ENCODE measurements at regions not wholly inside any gene's neighbourhood (a gene's known extent, or its start where the extent isn't known, plus 50 kb on each side); places are given as distances from the start of the nearest gene placed in this dataset.

DNA sequence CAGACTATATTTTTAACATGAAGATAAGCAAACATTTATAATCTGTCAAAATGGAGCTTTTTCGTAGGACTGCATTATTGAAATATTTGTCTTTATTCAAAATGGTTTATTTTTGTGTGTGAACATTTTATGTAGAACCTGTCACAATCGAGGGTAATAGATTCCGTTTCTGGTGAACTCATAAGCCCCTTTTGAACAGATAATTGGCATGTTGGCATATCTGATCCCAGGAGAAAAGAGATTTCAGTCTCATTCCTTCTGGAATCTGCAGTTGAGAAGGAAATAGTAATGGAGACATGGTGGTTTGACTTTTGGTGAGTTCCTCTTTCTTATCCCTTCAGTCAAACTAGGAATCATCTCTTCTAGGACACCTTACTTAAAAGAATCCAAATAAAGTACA, 427.9 kb upstream of the B3GALT2 start:
- no peak for DNase-seq

GRCh38 chr1:193613041-193613440, 426.6 kb upstream of the B3GALT2 start:
- DNase-seq: no peak

DNA sequence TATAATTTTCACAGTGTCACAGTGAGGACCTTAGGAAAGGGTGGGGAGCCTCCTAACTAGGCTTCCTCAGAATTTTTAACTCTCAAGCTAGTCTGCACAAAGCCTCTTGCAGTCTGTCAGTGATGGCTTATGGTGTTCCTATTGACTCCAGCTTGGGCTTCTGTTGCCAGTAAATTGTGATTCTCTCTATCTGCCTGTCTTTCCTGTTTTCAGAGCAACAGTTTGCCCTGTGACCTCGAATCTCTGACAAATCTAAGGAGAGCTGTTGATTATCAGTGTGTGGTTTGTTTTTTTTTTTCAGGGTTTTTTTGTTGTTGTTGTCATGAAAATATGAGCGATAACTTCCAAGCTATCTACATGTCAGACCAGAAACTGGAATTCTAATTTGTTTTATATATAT, 423.2 kb upstream of the B3GALT2 start:
- DNase-seq: no peak

DNA sequence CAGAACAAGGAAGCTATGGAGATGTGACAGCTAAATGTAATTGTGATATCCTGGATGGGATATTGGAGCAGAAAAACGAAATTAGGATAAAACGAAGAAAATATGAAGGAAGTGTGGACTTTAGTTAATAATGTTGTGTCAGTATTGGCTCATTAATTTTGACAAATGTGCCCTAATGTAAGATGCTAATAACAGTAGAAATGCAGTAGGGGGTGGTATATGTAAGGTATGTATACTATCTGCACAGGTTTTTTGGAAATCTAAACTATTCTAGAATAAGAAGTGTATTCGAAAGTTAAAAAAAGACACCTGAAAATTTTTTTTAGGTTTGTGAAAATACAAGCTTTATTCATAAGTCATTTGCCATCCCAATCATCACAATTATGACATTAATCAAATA, 421.4 kb upstream of the B3GALT2 start:
- no peak for DNase-seq

GRCh38 chr1:193606035-193606434, 419.6 kb upstream of the B3GALT2 start:
- DNase-seq: no peak

- no peak for DNase-seq
These were observed 416.3 kb upstream of the B3GALT2 start for GRCh38 chr1:193602705-193603104.

DNA sequence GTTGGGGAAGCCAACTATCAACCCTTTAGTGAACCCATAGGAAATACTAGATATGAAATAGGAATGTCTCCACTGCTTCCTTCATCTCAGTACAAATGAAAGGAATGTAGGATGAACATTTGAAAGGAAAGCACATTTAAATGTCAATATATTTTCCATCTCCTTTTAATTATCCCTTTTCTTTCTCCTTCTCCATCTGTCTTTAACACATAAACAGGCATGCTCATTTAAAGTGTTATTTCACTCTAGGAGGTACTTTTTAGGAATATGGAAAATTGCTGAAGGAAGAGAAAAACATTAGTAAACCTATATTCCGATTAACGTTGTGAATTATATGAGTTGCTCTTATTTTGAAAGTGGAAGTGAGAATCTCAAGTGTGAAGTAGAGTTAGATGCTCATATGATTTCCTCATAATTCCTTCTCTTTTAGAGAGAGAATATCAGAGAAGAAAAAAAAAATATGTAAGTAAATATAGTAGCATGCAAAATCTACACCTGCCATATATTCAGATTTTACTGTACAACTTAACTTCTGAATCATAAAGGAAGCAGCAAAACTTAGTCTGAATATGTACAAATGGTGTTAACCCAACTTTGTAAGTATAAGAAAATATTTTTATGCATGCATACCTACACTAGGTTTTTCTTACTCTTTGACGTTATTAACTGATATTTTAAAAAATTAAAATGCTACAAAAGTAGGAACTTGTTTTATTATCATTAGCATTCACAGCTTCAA, 406.9 kb upstream of the B3GALT2 start:
- no peak for DNase-seq

GRCh38 chr1:193592317-193592716, 405.9 kb upstream of the B3GALT2 start:
- no peak for DNase-seq

- DNase-seq: no peak
These were observed 403.7 kb upstream of the B3GALT2 start for GRCh38 chr1:193590102-193590501.

GRCh38 chr1:193589597-193590040, 403.2 kb upstream of the B3GALT2 start:
- peak; percentile 23 for DNase-seq

DNA sequence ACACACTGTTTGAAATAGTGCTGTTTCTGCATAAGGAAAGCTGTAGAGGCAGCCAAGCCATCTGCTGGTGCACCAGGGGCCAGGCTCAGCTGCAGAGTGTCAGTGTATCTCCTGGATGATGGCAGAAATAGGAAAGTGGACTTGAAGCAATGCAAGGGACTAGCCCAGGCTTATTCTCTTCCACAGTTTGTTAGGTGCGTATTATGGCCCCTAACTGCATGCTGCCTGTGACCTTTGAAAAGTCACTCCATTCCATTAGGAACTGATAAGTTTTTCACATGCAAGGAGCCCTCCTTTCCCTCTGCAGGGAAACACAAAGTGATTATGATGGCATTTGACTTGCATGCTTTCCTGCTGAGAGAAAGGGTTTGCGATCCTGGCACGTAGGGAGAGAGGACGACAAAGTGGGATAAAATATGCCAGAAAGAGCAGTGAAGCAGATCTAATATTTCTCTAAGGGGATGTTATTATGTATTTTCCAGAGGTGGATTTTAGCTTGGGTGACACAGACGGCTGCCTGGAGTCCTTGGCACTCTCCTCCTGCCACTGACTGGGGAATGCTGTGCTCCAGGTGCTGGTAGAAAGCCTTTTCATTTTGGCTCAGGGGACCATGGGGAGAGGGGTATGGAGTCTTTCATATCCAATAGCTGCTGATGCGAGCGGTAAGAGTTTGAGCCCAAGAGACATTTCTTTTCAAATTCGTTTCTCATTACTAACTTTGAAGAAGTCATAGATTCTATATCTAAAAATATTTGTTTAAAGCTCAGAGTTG, 402.1 kb upstream of the B3GALT2 start:
- DNase-seq: peak; percentile 20

GRCh38 chr1:193584731-193585239, 398.4 kb upstream of the B3GALT2 start:
- DNase-seq: no peak

GRCh38 chr1:193581341-193581740, 394.9 kb upstream of the B3GALT2 start:
- no peak for DNase-seq

- DNase-seq: no peak
These were observed 394.0 kb upstream of the B3GALT2 start for GRCh38 chr1:193580419-193580818.

DNA sequence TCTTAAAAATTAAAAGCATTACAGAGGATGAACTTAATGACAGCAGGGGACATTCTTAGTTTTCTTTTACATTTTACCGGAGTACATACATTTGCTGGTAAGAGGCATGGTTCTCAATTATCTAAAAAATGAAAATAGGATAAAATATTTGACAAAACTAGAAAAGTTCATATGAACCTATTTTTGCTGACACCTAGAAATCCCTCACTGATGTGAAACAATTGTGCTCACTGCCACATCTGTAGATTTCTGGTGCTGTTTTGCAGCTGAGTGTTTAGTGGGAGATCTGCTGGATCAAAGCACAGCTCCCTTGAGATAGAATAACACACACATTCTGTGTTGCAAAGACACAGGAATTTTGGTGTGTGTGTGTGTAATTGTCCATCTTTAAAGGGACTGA, 392.9 kb upstream of the B3GALT2 start:
- no peak for DNase-seq

- DNase-seq: no peak
These were observed 388.5 kb upstream of the B3GALT2 start for GRCh38 chr1:193574913-193575312.

GRCh38 chr1:193569983-193570269, 383.5 kb upstream of the B3GALT2 start:
- no peak for DNase-seq

GRCh38 chr1:193569096-193569982, 382.9 kb upstream of the B3GALT2 start:
- no peak for DNase-seq

DNA sequence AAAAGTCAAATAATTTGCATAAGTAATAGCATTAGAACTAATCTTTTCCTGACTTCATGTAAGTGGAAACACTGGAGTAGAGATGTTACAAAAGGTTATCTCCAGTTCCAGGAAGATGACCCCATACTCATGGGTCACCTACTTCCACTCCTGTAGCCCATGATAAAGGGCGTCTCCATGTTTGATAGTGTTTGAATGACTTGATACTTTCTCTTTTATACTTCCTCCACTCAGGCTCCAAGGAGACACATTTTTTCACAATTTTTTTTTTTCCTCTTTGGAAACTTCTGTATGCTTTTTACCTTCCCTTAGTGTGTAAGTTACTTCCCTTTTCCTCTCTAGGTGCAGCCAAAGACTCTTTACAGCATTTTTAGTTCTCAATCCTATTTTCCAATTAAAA, 382.1 kb upstream of the B3GALT2 start:
- no peak for DNase-seq

DNA sequence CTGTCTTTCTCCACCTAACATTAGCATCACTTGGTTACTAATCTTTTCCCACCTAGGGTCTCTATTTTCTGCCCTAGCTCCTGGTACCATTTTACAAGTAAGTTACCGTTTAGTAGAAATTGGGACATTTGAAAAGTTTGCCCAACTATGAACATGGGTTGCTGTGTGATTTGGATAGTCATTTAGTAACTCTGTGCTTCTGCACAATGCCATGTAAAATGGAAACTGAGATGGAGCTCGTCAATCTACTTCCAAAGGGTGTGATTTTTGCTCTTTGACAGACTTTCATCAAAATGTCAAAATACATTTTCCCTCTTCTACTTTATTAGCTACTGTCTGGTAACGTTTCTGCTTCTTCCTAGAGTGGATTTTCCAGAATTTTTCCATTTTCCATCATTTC, 381.5 kb upstream of the B3GALT2 start:
- DNase-seq: no peak

DNA sequence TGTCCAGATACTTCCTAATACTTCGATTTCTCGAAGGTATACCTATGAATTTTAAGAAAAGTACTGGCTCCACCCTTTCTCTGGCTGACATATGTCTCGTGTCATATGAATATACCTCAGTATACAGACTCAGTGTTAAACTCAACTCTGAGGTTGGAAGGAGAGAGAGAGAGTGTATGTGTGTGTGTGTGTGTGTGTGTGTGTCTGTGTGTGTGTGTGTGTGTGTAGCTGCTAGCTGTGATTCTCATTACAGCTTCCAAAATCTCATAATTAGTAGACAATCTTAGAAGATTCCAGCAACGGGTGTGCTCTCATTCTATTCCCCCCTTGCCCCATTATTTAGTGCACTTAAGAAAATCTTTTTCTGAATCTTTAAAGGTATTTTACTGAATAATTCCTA, 380.3 kb upstream of the B3GALT2 start:
- DNase-seq: no peak

DNA sequence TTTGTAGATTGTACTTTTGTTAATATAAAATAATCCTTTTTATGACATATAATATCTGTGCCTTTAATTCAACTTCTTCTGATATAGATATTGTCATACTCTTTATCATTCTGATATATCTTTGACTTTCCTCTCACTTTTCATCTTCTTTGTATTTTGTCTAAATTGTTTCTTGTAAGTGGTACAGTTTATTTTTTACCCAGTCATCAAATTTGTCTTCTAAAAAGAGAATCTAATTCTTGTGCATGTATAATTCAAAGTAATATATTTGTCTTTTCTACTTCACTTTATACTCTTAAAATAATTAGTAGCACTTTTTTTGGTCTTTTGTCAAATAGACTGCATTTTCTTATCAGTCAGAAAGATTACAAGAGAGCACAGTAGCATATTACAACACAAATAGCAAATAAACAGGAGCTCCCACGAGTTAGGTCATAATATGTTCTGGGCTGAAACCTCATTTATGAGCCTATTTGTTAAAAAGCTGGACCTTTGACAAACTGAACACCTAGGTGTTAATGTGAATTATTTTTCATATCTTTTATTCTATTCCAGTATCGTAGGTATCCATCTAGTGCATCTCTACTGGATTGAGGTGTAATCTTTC, 379.7 kb upstream of the B3GALT2 start:
- DNase-seq: no peak

DNA sequence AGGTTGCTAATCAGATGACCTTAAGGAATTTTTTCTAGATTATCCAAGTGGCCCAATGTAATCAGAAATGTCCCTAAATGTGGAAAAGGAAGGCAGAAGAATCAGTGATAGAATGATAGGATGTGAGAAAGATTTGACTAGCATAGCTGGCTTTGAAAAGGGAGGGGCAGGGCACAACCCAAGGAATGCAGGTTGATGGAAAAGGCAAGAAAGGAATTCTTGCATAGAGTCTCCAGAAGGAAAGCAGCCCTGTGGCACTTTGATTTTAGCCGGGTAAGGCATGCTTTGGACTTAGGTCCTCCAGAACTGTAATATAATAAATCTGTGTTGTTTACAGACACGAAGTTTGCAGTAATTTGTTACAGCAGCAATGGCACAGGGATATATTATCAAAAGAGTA, 375.7 kb upstream of the B3GALT2 start:
- DNase-seq: no peak

Measured in femur (tissue), 1 donor.